SK-N-SH (cell line): ENCODE measurements at regions not wholly inside any gene's neighbourhood (a gene's known extent, or its start where the extent isn't known, plus 50 kb on each side); places are given as distances from the start of the nearest gene placed in this dataset.

ENCODE experiments used
- ELF1 ChIP-seq: IDR thresholded peaks from 2 replicates; pipeline ENCODE4 v1.4.0; 2012
- POLR2AphosphoS5 ChIP-seq: IDR thresholded peaks from 2 replicates; pipeline ENCODE4 v1.6.1; 2012; ENCODE audit warnings: low read depth, low read length
- RFX5 ChIP-seq: IDR thresholded peaks from 2 replicates; pipeline ENCODE4 v1.6.1; 2012; ENCODE audit warnings: mild to moderate bottlenecking, improper control_type of control experiment, low read length
- SIN3A ChIP-seq: IDR thresholded peaks from 2 replicates; pipeline ENCODE4 v1.6.1; 2012; ENCODE audit warnings: low read depth, mild to moderate bottlenecking, low read length, moderate library complexity, borderline replicate concordance
- TAF1 ChIP-seq: IDR thresholded peaks from 2 replicates; pipeline ENCODE4 v1.6.1; 2012; ENCODE audit warnings: low read depth, mild to moderate bottlenecking, low read length, moderate library complexity, borderline replicate concordance
- YY1 ChIP-seq: IDR thresholded peaks from 2 replicates; pipeline ENCODE4 v1.4.0; 2012; ENCODE audit warnings: low read depth, mild to moderate bottlenecking
- TF ChIP-seq, protein P1 (sequence below): fragments of 200-600 bp; sonication (generic); IDR thresholded peaks from 2 replicates; pipeline ENCODE4 v1.6.1; 2017; ENCODE audit warnings: antibody characterized with exemption, mild to moderate bottlenecking, moderate library complexity
- TF ChIP-seq, protein P2 (sequence below): IDR thresholded peaks from 2 replicates; pipeline ENCODE4 v1.4.0; 2012; ENCODE audit warnings: low read depth, borderline replicate concordance
- TF ChIP-seq, protein P3 (sequence below): IDR thresholded peaks from 2 replicates; pipeline ENCODE4 v1.4.0; 2012; ENCODE audit warnings: low read depth

DNA sequence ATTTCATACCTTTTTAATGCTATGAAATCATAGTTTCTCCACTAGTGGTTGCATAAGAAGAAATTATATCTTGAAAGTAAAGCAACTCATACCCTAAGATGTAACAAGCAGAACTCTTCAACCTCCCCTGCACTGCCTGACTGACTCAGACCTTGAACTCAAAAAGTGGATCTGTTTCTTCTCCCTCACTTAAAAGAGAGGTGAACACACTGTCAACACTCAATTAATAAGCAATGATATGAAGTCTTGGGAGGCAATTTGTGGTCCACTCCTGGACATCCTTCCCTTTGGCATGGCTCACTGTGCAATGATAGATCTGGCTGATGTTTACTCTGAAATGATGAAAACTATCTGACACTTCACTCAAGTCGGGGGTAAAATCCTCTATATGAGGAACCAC, 282.0 kb upstream of the DKK2 start:
- no peak for TF ChIP-seq TAF1
- TF ChIP-seq ELF1 = no peak
- TF ChIP-seq, protein P1, sequence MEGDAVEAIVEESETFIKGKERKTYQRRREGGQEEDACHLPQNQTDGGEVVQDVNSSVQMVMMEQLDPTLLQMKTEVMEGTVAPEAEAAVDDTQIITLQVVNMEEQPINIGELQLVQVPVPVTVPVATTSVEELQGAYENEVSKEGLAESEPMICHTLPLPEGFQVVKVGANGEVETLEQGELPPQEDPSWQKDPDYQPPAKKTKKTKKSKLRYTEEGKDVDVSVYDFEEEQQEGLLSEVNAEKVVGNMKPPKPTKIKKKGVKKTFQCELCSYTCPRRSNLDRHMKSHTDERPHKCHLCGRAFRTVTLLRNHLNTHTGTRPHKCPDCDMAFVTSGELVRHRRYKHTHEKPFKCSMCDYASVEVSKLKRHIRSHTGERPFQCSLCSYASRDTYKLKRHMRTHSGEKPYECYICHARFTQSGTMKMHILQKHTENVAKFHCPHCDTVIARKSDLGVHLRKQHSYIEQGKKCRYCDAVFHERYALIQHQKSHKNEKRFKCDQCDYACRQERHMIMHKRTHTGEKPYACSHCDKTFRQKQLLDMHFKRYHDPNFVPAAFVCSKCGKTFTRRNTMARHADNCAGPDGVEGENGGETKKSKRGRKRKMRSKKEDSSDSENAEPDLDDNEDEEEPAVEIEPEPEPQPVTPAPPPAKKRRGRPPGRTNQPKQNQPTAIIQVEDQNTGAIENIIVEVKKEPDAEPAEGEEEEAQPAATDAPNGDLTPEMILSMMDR = no peak
- no peak for TF ChIP-seq SIN3A
- TF ChIP-seq POLR2AphosphoS5 = peak; percentile 69
- no peak for TF ChIP-seq YY1
- TF ChIP-seq RFX5 = no peak
- TF ChIP-seq, protein P2, sequence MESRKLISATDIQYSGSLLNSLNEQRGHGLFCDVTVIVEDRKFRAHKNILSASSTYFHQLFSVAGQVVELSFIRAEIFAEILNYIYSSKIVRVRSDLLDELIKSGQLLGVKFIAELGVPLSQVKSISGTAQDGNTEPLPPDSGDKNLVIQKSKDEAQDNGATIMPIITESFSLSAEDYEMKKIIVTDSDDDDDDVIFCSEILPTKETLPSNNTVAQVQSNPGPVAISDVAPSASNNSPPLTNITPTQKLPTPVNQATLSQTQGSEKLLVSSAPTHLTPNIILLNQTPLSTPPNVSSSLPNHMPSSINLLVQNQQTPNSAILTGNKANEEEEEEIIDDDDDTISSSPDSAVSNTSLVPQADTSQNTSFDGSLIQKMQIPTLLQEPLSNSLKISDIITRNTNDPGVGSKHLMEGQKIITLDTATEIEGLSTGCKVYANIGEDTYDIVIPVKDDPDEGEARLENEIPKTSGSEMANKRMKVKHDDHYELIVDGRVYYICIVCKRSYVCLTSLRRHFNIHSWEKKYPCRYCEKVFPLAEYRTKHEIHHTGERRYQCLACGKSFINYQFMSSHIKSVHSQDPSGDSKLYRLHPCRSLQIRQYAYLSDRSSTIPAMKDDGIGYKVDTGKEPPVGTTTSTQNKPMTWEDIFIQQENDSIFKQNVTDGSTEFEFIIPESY = no peak
- TF ChIP-seq, protein P3, sequence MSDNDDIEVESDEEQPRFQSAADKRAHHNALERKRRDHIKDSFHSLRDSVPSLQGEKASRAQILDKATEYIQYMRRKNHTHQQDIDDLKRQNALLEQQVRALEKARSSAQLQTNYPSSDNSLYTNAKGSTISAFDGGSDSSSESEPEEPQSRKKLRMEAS = no peak
